ENCODE measurements at regions not wholly inside any gene's neighbourhood (a gene's known extent, or its start where the extent isn't known, plus 50 kb on each side); places are given as distances from the start of the nearest gene placed in this dataset.

DNA sequence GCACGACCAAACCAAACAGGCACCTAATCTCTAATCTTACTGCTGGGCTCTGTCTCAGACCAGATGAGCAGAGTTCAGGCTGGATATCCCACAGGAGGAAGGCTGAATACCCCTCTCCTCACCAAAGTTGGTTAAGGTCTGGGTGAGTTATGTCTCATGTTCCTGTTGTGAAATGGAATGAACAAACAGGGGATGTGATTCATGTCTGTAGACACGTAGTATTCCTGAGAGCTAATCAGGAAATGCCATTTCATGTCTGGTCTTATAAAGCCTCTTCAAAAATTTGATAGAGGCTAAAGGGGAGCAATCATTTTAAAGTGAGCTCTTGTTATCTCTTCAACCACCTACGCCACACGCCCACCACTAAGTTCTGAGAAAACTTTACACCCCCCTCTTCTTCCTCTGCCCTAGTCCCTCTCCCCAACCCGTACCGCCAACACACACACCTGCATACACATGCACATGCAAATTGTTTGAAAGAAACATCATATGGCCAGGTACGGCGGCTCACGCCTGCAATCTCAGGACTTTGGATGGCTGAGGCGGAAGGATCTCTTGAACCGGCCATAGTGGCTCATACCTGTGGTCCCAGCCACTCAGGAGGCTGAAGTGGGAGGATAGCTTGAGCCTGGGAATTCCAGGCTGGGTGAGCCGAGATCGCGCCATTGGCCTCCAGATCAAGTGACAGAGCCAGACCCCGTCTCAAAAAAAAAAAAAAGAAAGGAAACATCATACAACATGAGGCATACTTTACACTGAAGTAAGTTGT is 69.8 kb upstream of the RAI14 start (continued):
- TF ChIP-seq, protein P1, sequence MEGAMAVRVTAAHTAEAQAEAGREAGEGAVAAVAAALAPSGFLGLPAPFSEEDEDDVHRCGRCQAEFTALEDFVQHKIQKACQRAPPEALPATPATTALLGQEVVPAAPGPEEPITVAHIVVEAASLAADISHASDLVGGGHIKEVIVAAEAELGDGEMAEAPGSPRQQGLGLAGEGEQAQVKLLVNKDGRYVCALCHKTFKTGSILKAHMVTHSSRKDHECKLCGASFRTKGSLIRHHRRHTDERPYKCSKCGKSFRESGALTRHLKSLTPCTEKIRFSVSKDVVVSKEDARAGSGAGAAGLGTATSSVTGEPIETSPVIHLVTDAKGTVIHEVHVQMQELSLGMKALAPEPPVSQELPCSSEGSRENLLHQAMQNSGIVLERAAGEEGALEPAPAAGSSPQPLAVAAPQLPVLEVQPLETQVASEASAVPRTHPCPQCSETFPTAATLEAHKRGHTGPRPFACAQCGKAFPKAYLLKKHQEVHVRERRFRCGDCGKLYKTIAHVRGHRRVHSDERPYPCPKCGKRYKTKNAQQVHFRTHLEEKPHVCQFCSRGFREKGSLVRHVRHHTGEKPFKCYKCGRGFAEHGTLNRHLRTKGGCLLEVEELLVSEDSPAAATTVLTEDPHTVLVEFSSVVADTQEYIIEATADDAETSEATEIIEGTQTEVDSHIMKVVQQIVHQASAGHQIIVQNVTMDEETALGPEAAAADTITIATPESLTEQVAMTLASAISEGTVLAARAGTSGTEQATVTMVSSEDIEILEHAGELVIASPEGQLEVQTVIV (CRISPR knock-in tag; IDR thresholded peaks at IDR 0.05; ENCODE audit: borderline replicate concordance) = no peak
- TF ChIP-seq, protein P2, sequence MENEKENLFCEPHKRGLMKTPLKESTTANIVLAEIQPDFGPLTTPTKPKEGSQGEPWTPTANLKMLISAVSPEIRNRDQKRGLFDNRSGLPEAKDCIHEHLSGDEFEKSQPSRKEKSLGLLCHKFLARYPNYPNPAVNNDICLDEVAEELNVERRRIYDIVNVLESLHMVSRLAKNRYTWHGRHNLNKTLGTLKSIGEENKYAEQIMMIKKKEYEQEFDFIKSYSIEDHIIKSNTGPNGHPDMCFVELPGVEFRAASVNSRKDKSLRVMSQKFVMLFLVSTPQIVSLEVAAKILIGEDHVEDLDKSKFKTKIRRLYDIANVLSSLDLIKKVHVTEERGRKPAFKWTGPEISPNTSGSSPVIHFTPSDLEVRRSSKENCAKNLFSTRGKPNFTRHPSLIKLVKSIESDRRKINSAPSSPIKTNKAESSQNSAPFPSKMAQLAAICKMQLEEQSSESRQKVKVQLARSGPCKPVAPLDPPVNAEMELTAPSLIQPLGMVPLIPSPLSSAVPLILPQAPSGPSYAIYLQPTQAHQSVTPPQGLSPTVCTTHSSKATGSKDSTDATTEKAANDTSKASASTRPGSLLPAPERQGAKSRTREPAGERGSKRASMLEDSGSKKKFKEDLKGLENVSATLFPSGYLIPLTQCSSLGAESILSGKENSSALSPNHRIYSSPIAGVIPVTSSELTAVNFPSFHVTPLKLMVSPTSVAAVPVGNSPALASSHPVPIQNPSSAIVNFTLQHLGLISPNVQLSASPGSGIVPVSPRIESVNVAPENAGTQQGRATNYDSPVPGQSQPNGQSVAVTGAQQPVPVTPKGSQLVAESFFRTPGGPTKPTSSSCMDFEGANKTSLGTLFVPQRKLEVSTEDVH (IDR thresholded peaks at IDR 0.05; ENCODE audit: low read depth, partially characterized antibody) = no peak
- TF ChIP-seq GTF2E2 (tag; IDR thresholded peaks at IDR 0.05) (0 out of 2 replicates have a peak, but pooled peaks have one; percentile 8), RFX1 (IDR thresholded peaks at IDR 0.05) (no peak), ZBTB1 (CRISPR knock-in tag; IDR thresholded peaks at IDR 0.05; ENCODE audit: borderline replicate concordance, low read depth) (no peak), MED1 (CRISPR knock-in tag; IDR thresholded peaks at IDR 0.05; ENCODE audit: borderline replicate concordance) (no peak), CREBBP (IDR thresholded peaks at IDR 0.05; ENCODE audit: low read depth, low read length) (no peak), NFXL1 (CRISPR knock-in tag; IDR thresholded peaks at IDR 0.05) (no peak), HMG20A (CRISPR knock-in tag; conservative IDR thresholded peaks at IDR 0.05) (no peak), CBX3 (IDR thresholded peaks at IDR 0.05; ENCODE audit: borderline replicate concordance in 1 of 2, low read length in 2 of 2) (no peak)
- TF ChIP-seq, protein P3, sequence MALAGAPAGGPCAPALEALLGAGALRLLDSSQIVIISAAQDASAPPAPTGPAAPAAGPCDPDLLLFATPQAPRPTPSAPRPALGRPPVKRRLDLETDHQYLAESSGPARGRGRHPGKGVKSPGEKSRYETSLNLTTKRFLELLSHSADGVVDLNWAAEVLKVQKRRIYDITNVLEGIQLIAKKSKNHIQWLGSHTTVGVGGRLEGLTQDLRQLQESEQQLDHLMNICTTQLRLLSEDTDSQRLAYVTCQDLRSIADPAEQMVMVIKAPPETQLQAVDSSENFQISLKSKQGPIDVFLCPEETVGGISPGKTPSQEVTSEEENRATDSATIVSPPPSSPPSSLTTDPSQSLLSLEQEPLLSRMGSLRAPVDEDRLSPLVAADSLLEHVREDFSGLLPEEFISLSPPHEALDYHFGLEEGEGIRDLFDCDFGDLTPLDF (CRISPR knock-in tag; IDR thresholded peaks at IDR 0.05) = no peak
- TF ChIP-seq, protein P4, sequence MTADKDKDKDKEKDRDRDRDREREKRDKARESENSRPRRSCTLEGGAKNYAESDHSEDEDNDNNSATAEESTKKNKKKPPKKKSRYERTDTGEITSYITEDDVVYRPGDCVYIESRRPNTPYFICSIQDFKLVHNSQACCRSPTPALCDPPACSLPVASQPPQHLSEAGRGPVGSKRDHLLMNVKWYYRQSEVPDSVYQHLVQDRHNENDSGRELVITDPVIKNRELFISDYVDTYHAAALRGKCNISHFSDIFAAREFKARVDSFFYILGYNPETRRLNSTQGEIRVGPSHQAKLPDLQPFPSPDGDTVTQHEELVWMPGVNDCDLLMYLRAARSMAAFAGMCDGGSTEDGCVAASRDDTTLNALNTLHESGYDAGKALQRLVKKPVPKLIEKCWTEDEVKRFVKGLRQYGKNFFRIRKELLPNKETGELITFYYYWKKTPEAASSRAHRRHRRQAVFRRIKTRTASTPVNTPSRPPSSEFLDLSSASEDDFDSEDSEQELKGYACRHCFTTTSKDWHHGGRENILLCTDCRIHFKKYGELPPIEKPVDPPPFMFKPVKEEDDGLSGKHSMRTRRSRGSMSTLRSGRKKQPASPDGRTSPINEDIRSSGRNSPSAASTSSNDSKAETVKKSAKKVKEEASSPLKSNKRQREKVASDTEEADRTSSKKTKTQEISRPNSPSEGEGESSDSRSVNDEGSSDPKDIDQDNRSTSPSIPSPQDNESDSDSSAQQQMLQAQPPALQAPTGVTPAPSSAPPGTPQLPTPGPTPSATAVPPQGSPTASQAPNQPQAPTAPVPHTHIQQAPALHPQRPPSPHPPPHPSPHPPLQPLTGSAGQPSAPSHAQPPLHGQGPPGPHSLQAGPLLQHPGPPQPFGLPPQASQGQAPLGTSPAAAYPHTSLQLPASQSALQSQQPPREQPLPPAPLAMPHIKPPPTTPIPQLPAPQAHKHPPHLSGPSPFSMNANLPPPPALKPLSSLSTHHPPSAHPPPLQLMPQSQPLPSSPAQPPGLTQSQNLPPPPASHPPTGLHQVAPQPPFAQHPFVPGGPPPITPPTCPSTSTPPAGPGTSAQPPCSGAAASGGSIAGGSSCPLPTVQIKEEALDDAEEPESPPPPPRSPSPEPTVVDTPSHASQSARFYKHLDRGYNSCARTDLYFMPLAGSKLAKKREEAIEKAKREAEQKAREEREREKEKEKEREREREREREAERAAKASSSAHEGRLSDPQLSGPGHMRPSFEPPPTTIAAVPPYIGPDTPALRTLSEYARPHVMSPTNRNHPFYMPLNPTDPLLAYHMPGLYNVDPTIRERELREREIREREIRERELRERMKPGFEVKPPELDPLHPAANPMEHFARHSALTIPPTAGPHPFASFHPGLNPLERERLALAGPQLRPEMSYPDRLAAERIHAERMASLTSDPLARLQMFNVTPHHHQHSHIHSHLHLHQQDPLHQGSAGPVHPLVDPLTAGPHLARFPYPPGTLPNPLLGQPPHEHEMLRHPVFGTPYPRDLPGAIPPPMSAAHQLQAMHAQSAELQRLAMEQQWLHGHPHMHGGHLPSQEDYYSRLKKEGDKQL (CRISPR knock-in tag; IDR thresholded peaks at IDR 0.05; ENCODE audit: borderline replicate concordance) = no peak
- TF ChIP-seq, protein P5, sequence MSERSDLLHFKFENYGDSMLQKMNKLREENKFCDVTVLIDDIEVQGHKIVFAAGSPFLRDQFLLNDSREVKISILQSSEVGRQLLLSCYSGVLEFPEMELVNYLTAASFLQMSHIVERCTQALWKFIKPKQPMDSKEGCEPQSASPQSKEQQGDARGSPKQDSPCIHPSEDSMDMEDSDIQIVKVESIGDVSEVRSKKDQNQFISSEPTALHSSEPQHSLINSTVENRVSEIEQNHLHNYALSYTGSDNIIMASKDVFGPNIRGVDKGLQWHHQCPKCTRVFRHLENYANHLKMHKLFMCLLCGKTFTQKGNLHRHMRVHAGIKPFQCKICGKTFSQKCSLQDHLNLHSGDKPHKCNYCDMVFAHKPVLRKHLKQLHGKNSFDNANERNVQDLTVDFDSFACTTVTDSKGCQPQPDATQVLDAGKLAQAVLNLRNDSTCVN (CRISPR knock-in tag; IDR thresholded peaks at IDR 0.05) = no peak

Data from K562 (cell line).